ENCODE measurements at regions not wholly inside any gene's neighbourhood (a gene's known extent, or its start where the extent isn't known, plus 50 kb on each side); places are given as distances from the start of the nearest gene placed in this dataset.

- Histone ChIP-seq H3K27ac (no peak overlapping the region), H3K4me1 (no peaks in the 10 kb centered on the region), H3K9me3 (no peaks in the 10 kb centered on the region), H3K36me3 (no peaks in the 10 kb centered on the region), H3K4me3 (no peak overlapping the region), H3K27me3 (no peaks in the 10 kb centered on the region)
- intact Hi-C loops (cut with DNase I; ENCODE audit: low total_unique reads) = no loop called here
- DNase-seq = no peak
- no peak for TF ChIP-seq POLR2A (IDR thresholded peaks at IDR 0.05)
- TF ChIP-seq, protein P1, sequence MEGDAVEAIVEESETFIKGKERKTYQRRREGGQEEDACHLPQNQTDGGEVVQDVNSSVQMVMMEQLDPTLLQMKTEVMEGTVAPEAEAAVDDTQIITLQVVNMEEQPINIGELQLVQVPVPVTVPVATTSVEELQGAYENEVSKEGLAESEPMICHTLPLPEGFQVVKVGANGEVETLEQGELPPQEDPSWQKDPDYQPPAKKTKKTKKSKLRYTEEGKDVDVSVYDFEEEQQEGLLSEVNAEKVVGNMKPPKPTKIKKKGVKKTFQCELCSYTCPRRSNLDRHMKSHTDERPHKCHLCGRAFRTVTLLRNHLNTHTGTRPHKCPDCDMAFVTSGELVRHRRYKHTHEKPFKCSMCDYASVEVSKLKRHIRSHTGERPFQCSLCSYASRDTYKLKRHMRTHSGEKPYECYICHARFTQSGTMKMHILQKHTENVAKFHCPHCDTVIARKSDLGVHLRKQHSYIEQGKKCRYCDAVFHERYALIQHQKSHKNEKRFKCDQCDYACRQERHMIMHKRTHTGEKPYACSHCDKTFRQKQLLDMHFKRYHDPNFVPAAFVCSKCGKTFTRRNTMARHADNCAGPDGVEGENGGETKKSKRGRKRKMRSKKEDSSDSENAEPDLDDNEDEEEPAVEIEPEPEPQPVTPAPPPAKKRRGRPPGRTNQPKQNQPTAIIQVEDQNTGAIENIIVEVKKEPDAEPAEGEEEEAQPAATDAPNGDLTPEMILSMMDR (IDR thresholded peaks at IDR 0.05) = no peak
Measured at GRCh38 chr2:8255448-8255800, 426.4 kb upstream of the ID2 start.

DNA sequence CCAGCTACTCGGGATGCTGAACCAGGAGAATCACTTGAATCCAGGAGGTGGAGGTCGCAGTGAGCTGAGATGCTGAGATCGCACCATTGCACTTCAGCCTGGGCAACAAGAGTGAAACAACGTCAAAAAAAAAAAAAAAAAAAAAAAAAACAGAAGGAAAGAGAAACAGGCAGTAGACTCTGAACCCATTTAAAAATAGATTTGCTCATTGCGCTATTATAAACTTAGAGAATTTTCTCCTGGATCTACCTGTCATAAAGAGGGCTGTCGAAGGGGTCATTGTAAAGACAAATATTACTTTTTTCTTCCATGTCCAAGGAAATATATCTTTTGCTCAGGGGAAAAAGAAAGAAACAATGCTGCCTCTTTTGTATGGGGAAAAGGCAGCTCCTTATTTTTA, 425.0 kb upstream of the ID2 start:
- no peak overlapping the region for H3K4me3 ChIP-seq
- TF ChIP-seq, protein P1 (IDR thresholded peaks at IDR 0.05) = no peak
- no peak for TF ChIP-seq POLR2A (IDR thresholded peaks at IDR 0.05)
- no peaks in the 10 kb centered on the region for H3K9me3 ChIP-seq
- H3K27ac ChIP-seq = no peak overlapping the region
- no peak for DNase-seq
- H3K27me3 ChIP-seq = no peaks in the 10 kb centered on the region
- H3K4me1 ChIP-seq = no peaks in the 10 kb centered on the region
- no peaks in the 10 kb centered on the region for H3K36me3 ChIP-seq
- intact Hi-C loops (cut with DNase I; ENCODE audit: low total_unique reads) = no loop called here

DNA sequence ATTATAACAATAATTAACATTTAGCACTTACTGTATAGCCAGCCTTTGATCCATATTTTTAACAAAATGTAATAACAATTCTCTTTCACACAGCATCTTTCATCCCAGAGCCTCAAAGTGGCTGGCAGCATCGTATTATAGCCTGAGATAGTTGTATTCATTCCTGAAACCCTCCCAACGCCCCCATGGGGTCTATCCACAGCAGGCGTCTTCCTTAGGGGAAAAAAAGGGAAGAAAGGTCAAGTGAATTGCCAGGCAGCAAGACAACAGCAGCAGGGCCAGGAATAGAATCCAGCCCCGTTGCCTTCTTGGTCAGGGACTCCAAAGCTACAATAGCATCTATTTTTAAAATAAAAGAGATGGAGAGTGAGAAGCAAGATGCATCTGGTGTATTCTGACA, 424.4 kb upstream of the ID2 start:
- no peak for TF ChIP-seq POLR2A (IDR thresholded peaks at IDR 0.05)
- TF ChIP-seq, protein P1 (IDR thresholded peaks at IDR 0.05) = no peak
- H3K27ac ChIP-seq = no peak overlapping the region
- no peak for DNase-seq
- no peaks in the 10 kb centered on the region for H3K36me3 ChIP-seq
- H3K27me3 ChIP-seq = no peaks in the 10 kb centered on the region
- H3K4me3 ChIP-seq = no peak overlapping the region
- H3K4me1 ChIP-seq = no peaks in the 10 kb centered on the region
- no peaks in the 10 kb centered on the region for H3K9me3 ChIP-seq
- intact Hi-C loops (cut with DNase I; ENCODE audit: low total_unique reads) = no loop called here

GRCh38 chr2:8258406-8258805, 423.4 kb upstream of the ID2 start:
- Histone ChIP-seq H3K9me3 (no peaks in the 10 kb centered on the region), H3K4me3 (no peak overlapping the region), H3K27ac (no peak overlapping the region), H3K27me3 (no peaks in the 10 kb centered on the region), H3K4me1 (no peaks in the 10 kb centered on the region), H3K36me3 (no peaks in the 10 kb centered on the region)
- intact Hi-C loops (cut with DNase I; ENCODE audit: low total_unique reads) = no loop called here
- TF ChIP-seq POLR2A (IDR thresholded peaks at IDR 0.05) = no peak
- TF ChIP-seq, protein P1 (IDR thresholded peaks at IDR 0.05) = no peak
- no peak for DNase-seq

- TF ChIP-seq, protein P1 (IDR thresholded peaks at IDR 0.05) = no peak
- TF ChIP-seq POLR2A (IDR thresholded peaks at IDR 0.05) = no peak
- Histone ChIP-seq H3K27ac (no peak overlapping the region), H3K27me3 (no peaks in the 10 kb centered on the region), H3K36me3 (no peaks in the 10 kb centered on the region), H3K4me1 (no peaks in the 10 kb centered on the region), H3K9me3 (no peaks in the 10 kb centered on the region), H3K4me3 (no peak overlapping the region)
- intact Hi-C loops (cut with DNase I; ENCODE audit: low total_unique reads) = no loop called here
- DNase-seq = no peak
Measured at GRCh38 chr2:8259106-8259840, 422.6 kb upstream of the ID2 start.
